HepG2 (cell line): ENCODE measurements at regions not wholly inside any gene's neighbourhood (a gene's known extent, or its start where the extent isn't known, plus 50 kb on each side); places are given as distances from the start of the nearest gene placed in this dataset.

Experiments
- ATAC-seq: fragments of 200-7000 bp; cut with Tn5 transposase; 3 replicates; pipeline ENCODE4 v1.9.1; 2020; ENCODE audit warnings: mild to moderate bottlenecking, moderate library complexity
- BruUV-seq: library from RNA; stranded (reverse); fragments of 400-500 nt; replicated peaks from 2 replicates; lab custom pipeline; 2021; lab: Mats Ljungman, UMichigan
- CTCF ChIA-PET: fragments of 300-600 bp; formaldehyde crosslinking; extraction: SDS; loops from one replicate; lab custom pipeline; 2021; ENCODE audit warnings: low total read pairs, inconsistent platforms, low intra/inter-chr PET ratio; lab: Yijun Ruan, JAX
- POLR2A ChIA-PET: fragments of 350-600 bp; sonication (Branson Sonifier 250); formaldehyde crosslinking; loops from one replicate; lab custom pipeline; 2020; ENCODE audit warnings: antibody characterized with exemption, inconsistent platforms; lab: Yijun Ruan, JAX
- DNase-seq: peaks from one replicate; pipeline ENCODE4 v3.0.0-alpha.2; 2015; ENCODE audit warnings: low spot score
- FAIRE-seq: peaks from 3 replicates; lab custom pipeline; 2011; peaks lifted over from hg19 to GRCh38; lab: Jason Lieb, UNC
- H2AFZ ChIP-seq: one replicate; pipeline ENCODE4 v1.6.1; 2011; ENCODE audit warnings: low read length, inconsistent platforms
- H3K27ac ChIP-seq: fragments of 300-600 bp; 3 replicates; pipeline ENCODE4 v1.8.0; 2011; ENCODE audit warnings: mixed run types, mild to moderate bottlenecking, mixed read lengths, low read length, inconsistent platforms; ENCODE audit not compliant: insufficient read depth; ENCODE audit errors: extremely low read length
- H3K27me3 ChIP-seq, 2 experiments: fragments of 200-600 bp in 1 of 2; 2 replicates in 1 of 2; 3 replicates in 1 of 2; pipeline versions ENCODE4 v1.6.0 to v1.8.0; 2011; ENCODE audit warnings: low read length in 2 of 2, mild to moderate bottlenecking in 2 of 2, moderate library complexity in 2 of 2, inconsistent platforms in 1 of 2; ENCODE audit not compliant: insufficient read depth in 2 of 2, control insufficient read depth in 1 of 2
- H3K36me3 ChIP-seq, 2 experiments: fragments of 200-600 bp in 1 of 2; replicated peaks in 1 of 2; 2 replicates in 1 of 2; 3 replicates in 1 of 2; pipeline versions ENCODE4 v1.5.1 to v1.8.0; 2011; ENCODE audit warnings: low read length in 2 of 2, inconsistent platforms in 1 of 2; ENCODE audit not compliant: insufficient read depth in 2 of 2, control insufficient read depth in 1 of 2
- H3K4me1 ChIP-seq: 2 replicates; pipeline ENCODE4 v1.5.1; 2012; ENCODE audit warnings: low read length, inconsistent platforms; ENCODE audit not compliant: insufficient read depth
- H3K4me2 ChIP-seq: 2 replicates; pipeline ENCODE4 v1.6.0; 2011; ENCODE audit warnings: low read depth, low read length, inconsistent platforms
- H3K4me3 ChIP-seq, 3 experiments: fragments of 200-600 bp in 1 of 3; sonication (generic), shearing (Covaris generic) in 1 of 3; replicated peaks in 1 of 3; 2 replicates each; pipeline ENCODE4 v1.5.1; 2011 to 2016; ENCODE audit warnings: low read length in 3 of 3, inconsistent platforms in 2 of 3, low read depth in 2 of 3, mild to moderate bottlenecking in 2 of 3, control low read depth in 1 of 3, mixed read lengths in 1 of 3; ENCODE audit not compliant: insufficient read depth in 1 of 3
- H3K79me2 ChIP-seq: one replicate; pipeline ENCODE4 v1.6.1; 2011; ENCODE audit warnings: low read length, inconsistent platforms; ENCODE audit not compliant: insufficient read depth
- H3K9ac ChIP-seq: 2 replicates; pipeline ENCODE4 v1.6.0; 2011; ENCODE audit warnings: mild to moderate bottlenecking, low read depth, low read length, inconsistent platforms; ENCODE audit not compliant: insufficient read depth
- H3K9me3 ChIP-seq: 2 replicates; pipeline ENCODE4 v1.5.1; 2012; ENCODE audit warnings: mild to moderate bottlenecking, low read length
- H4K20me1 ChIP-seq: 2 replicates; pipeline ENCODE4 v1.6.0; 2011; ENCODE audit warnings: inconsistent platforms, mild to moderate bottlenecking, low read length, moderate library complexity; ENCODE audit not compliant: insufficient read depth
- CENPT ChIP-seq: sonication (generic); formaldehyde crosslinking; IDR thresholded peaks from 2 replicates; pipeline ENCODE4 v1.8.0; 2022; ENCODE audit warnings: low read depth, mild to moderate bottlenecking, moderate library complexity, missing genetic modification reagents
- FOXA3 ChIP-seq: IDR thresholded peaks from 2 replicates; pipeline ENCODE4 v1.6.1; 2016; ENCODE audit warnings: missing genetic modification reagents, missing compliant biosample characterization
- GABPA ChIP-seq, 2 experiments: IDR thresholded peaks; 2 replicates each; pipeline ENCODE4 v1.6.1; 2011 to 2016; ENCODE audit warnings: low read depth in 2 of 2, low read length in 1 of 2, missing biosample characterization in 1 of 2, missing genetic modification characterization in 1 of 2
- HNF1B ChIP-seq: sonication (generic); formaldehyde crosslinking; IDR thresholded peaks from 2 replicates; pipeline ENCODE4 v1.5.1; 2020; ENCODE audit warnings: mild to moderate bottlenecking, moderate library complexity, missing genetic modification reagents
- ISX ChIP-seq: sonication (generic); formaldehyde crosslinking; conservative IDR thresholded peaks from 2 replicates; pipeline ENCODE4 v1.5.0; 2020; ENCODE audit warnings: missing genetic modification reagents
- KDM4B ChIP-seq: sonication (generic); formaldehyde crosslinking; IDR thresholded peaks from 2 replicates; pipeline ENCODE4 v1.4.0; 2020; ENCODE audit warnings: missing genetic modification reagents
- PBX2 ChIP-seq: IDR thresholded peaks from 2 replicates; pipeline ENCODE4 v1.6.1; 2016; ENCODE audit warnings: control low read depth
- SRSF4 ChIP-seq: fragments of 200-400 bp; formaldehyde crosslinking; IDR thresholded peaks from one replicate; pipeline ENCODE4 v1.6.1; 2018; ENCODE audit warnings: mild to moderate bottlenecking, low read depth, low read length, moderate library complexity; ENCODE audit not compliant: poor library complexity, severe bottlenecking
- TAF15 ChIP-seq: fragments of 200-400 bp; formaldehyde crosslinking; IDR thresholded peaks from one replicate; pipeline ENCODE4 v1.6.1; 2018; ENCODE audit warnings: mild to moderate bottlenecking, low read depth, low read length; ENCODE audit not compliant: poor library complexity, severe bottlenecking
- ZNF274 ChIP-seq: sonication (generic); formaldehyde crosslinking; IDR thresholded peaks from 2 replicates; pipeline ENCODE4 v1.5.1; 2020; ENCODE audit warnings: mild to moderate bottlenecking, missing genetic modification reagents
- WGBS: methylation state at CpG from one replicate; pipeline ENCODE4 v1.1.6; 2017; ENCODE audit warnings: low lambda C conversion rate; 5-methylcytosine and 5-hydroxymethylcytosine counted together
- in situ Hi-C: cut with HindIII; loops from 2 replicates; pipeline ENCODE4 v1.10.0; 2017; ENCODE audit warnings: low pct_unique_long_range_greater_than_20kb; ENCODE audit not compliant: extremely low pct_ligation_motif_present
- intact Hi-C: fragments of 100-400 bp; cut with micrococcal nuclease; formaldehyde crosslinking; loops from one replicate; pipeline ENCODE4 v1.10.0; 2022; ENCODE audit not compliant: unreplicated experiment

- peak overlapping the region; percentile 84 for H3K4me2 ChIP-seq
- ATAC-seq, result no peak
- POLR2A ChIA-PET, result interaction anchor here (0.6 to 1.9 kb wide), 8 partner anchors 11 to 184 kb away, joined by 3 to 11 read pairs (median 4); no protein-coding TSS in a partner anchor
- H3K27me3 ChIP-seq, result no peaks in the 10 kb centered on the region
- DNase-seq, result no peak
- in situ Hi-C loops, result loop anchor here (5.0 to 25.0 kb wide), 2 partner anchors 101 to 259 kb away; partner anchors contain the start of gene NUDT4
- CTCF ChIA-PET, result interaction anchor here (1.3 to 2.4 kb wide), 5 partner anchors 30 to 343 kb away, joined by 4 to 32 read pairs (median 6); no protein-coding TSS in a partner anchor
- peak overlapping the region; percentile 81 for H3K27ac ChIP-seq
- BruUV-seq, result no TSS peak
- WGBS, result 90% methylated on average over 6 of the region's 6 CpGs
- FAIRE-seq, result no peak
- no peaks in the 10 kb centered on the region for H3K36me3 ChIP-seq
- intact Hi-C loops, result loop anchor here (5.0 to 10.0 kb wide), 4 partner anchors 49 to 344 kb away; partner anchors contain the start of gene NUDT4
- H2AFZ ChIP-seq, result no peak overlapping the region
- peaks cover 86% of the 10 kb centered on the region for H3K4me1 ChIP-seq
- no peak overlapping the region; the same call in 1 of the 2 replicates for H3K9ac ChIP-seq
- no peaks in the 10 kb centered on the region for H3K79me2 ChIP-seq
- H3K4me3 ChIP-seq, result no peak overlapping the region
- no peaks in the 10 kb centered on the region for H4K20me1 ChIP-seq
- no peaks in the 10 kb centered on the region for H3K9me3 ChIP-seq
- TF ChIP-seq PBX2 (CRISPR knock-in tag) (no peak), ISX (CRISPR knock-in tag) (no peak), HNF1B (CRISPR knock-in tag) (no peak), CENPT (no peak), GABPA (IDR thresholded peaks at IDR 0.05; ENCODE audit: low read depth, low read length) (no peak), GABPA (CRISPR knock-in tag; IDR thresholded peaks at IDR 0.05; ENCODE audit: low read depth) (no peak), ZNF274 (CRISPR knock-in tag) (no peak), KDM4B (CRISPR knock-in tag) (no peak), TAF15 (no peak), FOXA3 (CRISPR knock-in tag) (no peak), SRSF4 (no peak)
These were observed 199.2 kb upstream of the EEA1 start for GRCh38 chr12:93128332-93128707.
